HG02943 (cell line): ENCODE measurements at regions not wholly inside any gene's neighbourhood (a gene's known extent, or its start where the extent isn't known, plus 50 kb on each side); places are given as distances from the start of the nearest gene placed in this dataset.
"Not testable (repeated sequence)": the region's sequence is repeated elsewhere in the genome, so short reads cannot be mapped to it uniquely, and the experiment has no call there.

Experiments
- ATAC-seq: cut with Tn5 transposase; IDR thresholded peaks from one replicate; pipeline ENCODE4 v1.9.1; 2021; ENCODE audit warnings: mild to moderate bottlenecking, low read depth, moderate library complexity; ENCODE audit not compliant: unreplicated experiment

GRCh38 chr6:155854787-155855186 is 399.1 kb upstream of the NOX3 start:
- no peak for ATAC-seq

GRCh38 chr6:155853011-155853410 is 397.4 kb upstream of the NOX3 start:
- no peak for ATAC-seq

GRCh38 chr6:155850408-155850841 is 394.8 kb upstream of the NOX3 start:
- ATAC-seq = no peak

- ATAC-seq = no peak
Observed at GRCh38 chr6:155847711-155848110, 392.1 kb upstream of the NOX3 start.

GRCh38 chr6:155837474-155837873 is 381.8 kb upstream of the NOX3 start:
- no peak for ATAC-seq

- no peak for ATAC-seq
Observed at GRCh38 chr6:155832596-155832995, 377.0 kb upstream of the NOX3 start.

GRCh38 chr6:155830531-155830930 is 374.9 kb upstream of the NOX3 start:
- ATAC-seq = no peak

GRCh38 chr6:155829646-155830045 is 374.0 kb upstream of the NOX3 start:
- no peak for ATAC-seq

- no peak for ATAC-seq
Observed at GRCh38 chr6:155828989-155829388, 373.4 kb upstream of the NOX3 start.

- no peak for ATAC-seq
Observed at GRCh38 chr6:155818698-155819097, 363.1 kb upstream of the NOX3 start.

GRCh38 chr6:155813548-155813947 is 357.9 kb upstream of the NOX3 start:
- no peak for ATAC-seq

GRCh38 chr6:155807243-155807642 is 351.6 kb upstream of the NOX3 start:
- ATAC-seq = no peak

GRCh38 chr6:155801046-155801445 is 345.4 kb upstream of the NOX3 start:
- no peak for ATAC-seq

GRCh38 chr6:155798876-155799275 is 343.2 kb upstream of the NOX3 start:
- not testable (repeated sequence) for ATAC-seq

- no peak for ATAC-seq
Observed at GRCh38 chr6:155795173-155795796, 339.6 kb upstream of the NOX3 start.

- no peak for ATAC-seq
Observed at GRCh38 chr6:155791891-155792290, 336.3 kb upstream of the NOX3 start.

GRCh38 chr6:155791186-155791585 is 335.5 kb upstream of the NOX3 start:
- ATAC-seq = no peak

- no peak for ATAC-seq
Observed at GRCh38 chr6:155787168-155787567, 331.5 kb upstream of the NOX3 start.

- no peak for ATAC-seq
Observed at GRCh38 chr6:155786528-155786927, 330.9 kb upstream of the NOX3 start.

GRCh38 chr6:155782739-155783459 is 327.3 kb upstream of the NOX3 start:
- ATAC-seq = no peak

- no peak for ATAC-seq
Observed at GRCh38 chr6:155782320-155782731, 326.7 kb upstream of the NOX3 start.

- ATAC-seq = no peak
Observed at GRCh38 chr6:155779456-155779855, 323.8 kb upstream of the NOX3 start.
